Coronary artery (tissue), 2 donors: ENCODE measurements at regions not wholly inside any gene's neighbourhood (a gene's known extent, or its start where the extent isn't known, plus 50 kb on each side); places are given as distances from the start of the nearest gene placed in this dataset.
"Not testable (repeated sequence)": the region's sequence is repeated elsewhere in the genome, so short reads cannot be mapped to it uniquely, and the experiment has no call there.

ENCODE experiments used
- DNase-seq: peaks from one replicate; pipeline ENCODE4 v3.0.0-alpha.2; 2017; ENCODE audit warnings: low spot score
- H3K27ac ChIP-seq, 2 donors: fragments of 200-600 bp; sonication (generic); one replicate each; pipeline ENCODE4 v1.5.1; 2016 to 2019
- H3K4me3 ChIP-seq: fragments of 200-600 bp; sonication (generic); 2 replicates; pipeline ENCODE4 v1.5.1; 2016; ENCODE audit warnings: mild to moderate bottlenecking, moderate library complexity
- TF ChIP-seq, protein P1 (sequence below): fragments of 200-600 bp; sonication (generic); IDR thresholded peaks from one replicate; pipeline ENCODE4 v1.5.1; 2019; ENCODE audit warnings: antibody characterized with exemption

DNA sequence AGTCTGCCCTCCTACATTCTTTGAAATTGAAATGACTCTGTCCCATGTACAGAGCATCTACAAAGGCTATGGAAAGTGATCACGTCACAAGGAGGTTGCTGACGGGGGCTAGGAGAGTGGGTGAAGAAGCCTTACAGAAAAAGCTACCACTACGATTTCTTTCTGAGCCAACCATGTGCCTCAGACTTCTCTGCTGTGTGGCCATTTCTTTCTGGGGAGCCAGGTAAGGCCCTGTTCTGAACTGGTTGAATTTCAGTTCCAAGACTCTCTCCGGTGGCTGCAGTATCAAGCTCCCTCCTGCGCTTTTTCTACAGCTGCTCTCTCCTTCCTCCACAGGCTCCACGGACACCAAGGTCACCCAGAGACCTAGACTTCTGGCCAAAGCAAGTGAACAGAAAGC, 112.5 kb upstream of the PRSS1 start:
- H3K4me3 ChIP-seq, result no peak overlapping the region
- TF ChIP-seq, protein P1, sequence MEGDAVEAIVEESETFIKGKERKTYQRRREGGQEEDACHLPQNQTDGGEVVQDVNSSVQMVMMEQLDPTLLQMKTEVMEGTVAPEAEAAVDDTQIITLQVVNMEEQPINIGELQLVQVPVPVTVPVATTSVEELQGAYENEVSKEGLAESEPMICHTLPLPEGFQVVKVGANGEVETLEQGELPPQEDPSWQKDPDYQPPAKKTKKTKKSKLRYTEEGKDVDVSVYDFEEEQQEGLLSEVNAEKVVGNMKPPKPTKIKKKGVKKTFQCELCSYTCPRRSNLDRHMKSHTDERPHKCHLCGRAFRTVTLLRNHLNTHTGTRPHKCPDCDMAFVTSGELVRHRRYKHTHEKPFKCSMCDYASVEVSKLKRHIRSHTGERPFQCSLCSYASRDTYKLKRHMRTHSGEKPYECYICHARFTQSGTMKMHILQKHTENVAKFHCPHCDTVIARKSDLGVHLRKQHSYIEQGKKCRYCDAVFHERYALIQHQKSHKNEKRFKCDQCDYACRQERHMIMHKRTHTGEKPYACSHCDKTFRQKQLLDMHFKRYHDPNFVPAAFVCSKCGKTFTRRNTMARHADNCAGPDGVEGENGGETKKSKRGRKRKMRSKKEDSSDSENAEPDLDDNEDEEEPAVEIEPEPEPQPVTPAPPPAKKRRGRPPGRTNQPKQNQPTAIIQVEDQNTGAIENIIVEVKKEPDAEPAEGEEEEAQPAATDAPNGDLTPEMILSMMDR, result no peak
- no peak overlapping the region for H3K27ac ChIP-seq
- DNase-seq, result no peak

DNA sequence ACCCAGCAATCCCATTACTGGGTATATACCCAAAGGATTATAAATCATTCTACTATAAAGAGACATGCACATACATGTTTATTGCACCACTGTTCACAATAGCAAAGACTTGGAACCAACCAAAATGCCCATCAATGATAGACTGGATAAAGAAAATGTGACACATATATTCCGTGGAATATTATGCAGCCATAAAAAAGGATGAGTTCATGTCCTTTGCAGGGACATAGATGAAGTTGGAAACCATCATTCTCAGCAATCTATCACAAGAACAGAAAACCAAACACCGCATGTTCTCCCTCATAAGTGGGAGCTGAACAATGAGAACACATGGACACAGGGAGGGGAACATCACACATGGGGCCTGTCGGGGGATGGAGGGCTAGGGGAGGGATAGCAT, 113.2 kb upstream of the PRSS1 start:
- not testable (repeated sequence) for H3K27ac ChIP-seq, DNase-seq, H3K4me3 ChIP-seq

DNA sequence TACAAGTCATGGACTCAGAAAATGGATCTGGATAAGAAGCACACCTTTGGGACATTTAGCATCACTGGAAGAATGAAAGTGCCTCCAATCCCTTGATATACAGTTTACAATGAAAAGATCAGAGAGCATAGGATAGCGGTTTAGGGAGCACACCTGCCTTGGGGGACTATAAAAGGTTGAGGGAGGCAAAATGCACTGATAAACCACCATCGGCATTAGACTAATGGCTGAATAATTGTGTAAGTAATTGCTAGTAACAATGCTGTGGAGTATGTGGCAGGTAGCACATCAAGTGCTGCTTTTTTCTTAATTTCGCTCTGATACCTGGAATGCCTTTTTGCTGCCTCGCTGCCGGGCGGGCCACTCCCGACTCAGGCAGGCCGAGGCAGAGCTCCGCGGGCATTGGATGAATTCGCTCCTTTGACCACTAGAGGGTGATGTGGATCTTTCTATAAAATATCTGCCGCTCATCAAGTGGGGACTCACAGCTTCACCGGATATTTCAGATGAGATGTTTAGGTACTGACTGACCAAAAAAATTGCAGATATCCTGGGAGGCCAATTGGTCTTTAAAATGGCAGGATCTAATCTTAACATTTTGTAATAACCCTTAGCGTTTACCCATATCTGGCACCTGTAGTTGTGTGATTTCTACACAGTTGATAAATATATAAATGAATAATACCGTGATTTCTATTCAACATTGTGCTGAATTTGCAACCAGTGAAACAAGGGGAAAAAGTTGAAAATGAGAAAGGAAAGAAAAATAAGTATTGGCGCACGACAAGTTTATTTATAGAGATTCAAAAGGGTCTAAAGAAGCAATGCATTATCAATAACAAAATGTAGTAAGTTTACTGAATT, 116.8 kb upstream of the PRSS1 start:
- DNase-seq, result no peak
- TF ChIP-seq, protein P1, result peak; percentile 44
- Histone ChIP-seq H3K27ac (no peak overlapping the region), H3K4me3 (no peak overlapping the region)

DNA sequence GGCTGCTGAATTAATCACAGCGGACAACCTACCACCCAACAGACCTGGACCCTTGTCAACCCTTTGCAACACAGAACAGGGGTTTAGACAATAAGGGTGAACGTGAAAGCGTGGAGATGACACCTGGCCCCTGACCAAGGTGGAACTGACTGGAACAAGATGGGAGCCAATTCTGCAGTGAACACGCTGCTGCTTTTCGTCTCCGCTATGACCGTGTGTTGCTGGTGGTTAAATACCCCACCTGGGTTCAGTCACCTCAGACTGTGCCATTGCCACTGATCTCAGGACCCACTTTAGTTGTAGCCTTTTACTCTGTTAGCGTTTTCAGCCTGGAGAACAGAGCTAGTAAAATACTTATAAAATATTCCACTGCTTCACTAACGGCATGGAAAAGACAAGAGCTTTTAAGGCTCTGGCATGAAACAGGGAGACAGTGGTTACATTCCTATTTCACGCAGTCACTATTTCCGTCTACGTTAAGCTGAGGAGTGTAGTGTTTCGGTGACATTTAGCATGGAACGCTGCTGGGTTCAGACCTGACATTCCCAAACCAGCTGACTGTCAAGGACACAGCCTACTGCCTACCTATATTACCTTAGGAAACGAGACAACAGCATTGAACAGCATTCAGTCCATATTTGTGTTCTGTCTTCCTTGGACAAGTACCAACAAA, 119.5 kb upstream of the PRSS1 start:
- Histone ChIP-seq H3K27ac (no peak overlapping the region), H3K4me3 (no peak overlapping the region)
- DNase-seq, result no peak
- TF ChIP-seq, protein P1, result no peak

DNA sequence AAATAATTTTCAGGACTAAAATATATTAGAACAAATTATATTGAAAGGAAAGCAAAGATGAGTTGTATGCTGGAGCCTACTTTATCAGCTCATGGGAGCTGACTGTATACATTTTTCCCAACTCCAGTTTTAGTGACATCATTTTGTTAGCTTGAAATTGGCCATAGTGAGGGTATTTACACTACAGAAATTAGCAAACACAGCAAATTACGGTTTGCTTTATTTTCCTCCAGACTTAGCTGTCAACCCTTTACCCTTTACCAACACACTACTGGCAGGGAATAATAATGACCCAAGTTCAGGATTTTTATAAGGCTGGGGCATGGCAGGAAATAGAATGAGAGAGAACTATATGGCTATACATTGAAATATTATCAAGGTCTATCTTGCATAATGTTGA, 120.3 kb upstream of the PRSS1 start:
- DNase-seq, result no peak
- TF ChIP-seq, protein P1, result no peak
- Histone ChIP-seq H3K4me3 (no peak overlapping the region), H3K27ac (no peak overlapping the region)

DNA sequence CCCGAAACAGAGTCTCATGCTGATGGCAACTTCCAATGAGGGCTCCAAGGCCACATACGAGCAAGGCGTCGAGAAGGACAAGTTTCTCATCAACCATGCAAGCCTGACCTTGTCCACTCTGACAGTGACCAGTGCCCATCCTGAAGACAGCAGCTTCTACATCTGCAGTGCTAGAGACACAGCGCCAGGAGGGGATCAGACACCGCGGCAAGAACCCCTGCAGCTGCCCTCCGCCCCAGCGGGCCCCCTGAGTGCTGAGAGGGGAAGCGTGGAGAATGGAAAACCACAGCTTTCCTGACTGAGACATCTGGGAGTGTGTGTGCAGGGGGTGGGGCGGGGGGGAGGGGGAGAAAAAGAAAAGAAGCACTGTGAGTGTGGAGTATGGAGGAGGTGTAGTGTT, 122.0 kb upstream of the PRSS1 start:
- H3K4me3 ChIP-seq, H3K27ac ChIP-seq, DNase-seq: not testable (repeated sequence)

DNA sequence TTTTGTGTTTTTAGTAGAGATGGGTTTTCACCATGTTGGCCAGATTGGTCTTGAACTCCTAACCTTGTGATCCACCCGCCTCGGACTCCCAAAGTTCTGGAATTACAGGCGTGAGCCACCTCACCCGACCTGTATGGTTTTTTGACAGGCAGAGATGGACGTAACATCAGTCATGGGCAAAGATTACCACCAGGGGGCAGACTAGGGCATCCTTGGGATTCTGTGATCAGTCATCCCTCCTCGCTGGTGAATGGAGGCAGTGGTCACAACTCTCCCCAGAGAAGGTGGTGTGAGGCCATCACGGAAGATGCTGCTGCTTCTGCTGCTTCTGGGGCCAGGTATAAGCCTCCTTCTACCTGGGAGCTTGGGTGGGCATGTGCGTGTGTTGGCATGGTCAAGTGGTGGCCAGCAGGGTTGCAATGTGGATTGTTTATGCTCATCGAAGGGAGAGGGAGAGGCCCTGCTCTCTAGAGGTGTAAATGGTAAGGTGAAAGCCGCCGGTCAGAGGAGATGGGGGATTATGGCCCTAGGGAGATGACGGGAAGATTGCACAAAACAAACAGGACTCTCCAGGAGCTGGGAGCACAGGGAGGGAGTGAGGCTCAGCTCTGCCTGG, 122.7 kb upstream of the PRSS1 start:
- Histone ChIP-seq H3K27ac (no peak overlapping the region), H3K4me3 (no peak overlapping the region)
- TF ChIP-seq, protein P1, result peak; percentile 30
- DNase-seq, result no peak

DNA sequence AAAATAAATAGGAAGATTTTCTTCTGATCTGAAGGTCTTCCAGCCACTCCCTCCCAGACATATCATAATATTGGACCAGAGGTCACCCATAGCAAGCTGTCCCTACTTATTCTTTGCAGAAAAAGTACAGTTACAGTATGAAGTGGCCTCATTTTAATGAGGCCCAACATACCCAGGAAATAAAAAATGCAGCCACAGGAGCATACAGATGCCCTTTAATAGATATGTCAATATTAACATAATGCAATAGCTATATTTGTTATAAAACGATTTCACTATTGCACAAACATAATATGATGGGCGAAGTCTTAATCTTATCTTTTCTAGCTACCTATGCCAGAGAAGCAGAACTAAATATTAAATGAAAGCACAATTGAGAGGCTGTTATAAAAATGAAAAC, 124.1 kb upstream of the PRSS1 start:
- not testable (repeated sequence) for H3K4me3 ChIP-seq, DNase-seq, H3K27ac ChIP-seq
